ENCODE measurements at regions not wholly inside any gene's neighbourhood (a gene's known extent, or its start where the extent isn't known, plus 50 kb on each side); places are given as distances from the start of the nearest gene placed in this dataset.
"Not testable (repeated sequence)": the region's sequence is repeated elsewhere in the genome, so short reads cannot be mapped to it uniquely, and the experiment has no call there.

DNA sequence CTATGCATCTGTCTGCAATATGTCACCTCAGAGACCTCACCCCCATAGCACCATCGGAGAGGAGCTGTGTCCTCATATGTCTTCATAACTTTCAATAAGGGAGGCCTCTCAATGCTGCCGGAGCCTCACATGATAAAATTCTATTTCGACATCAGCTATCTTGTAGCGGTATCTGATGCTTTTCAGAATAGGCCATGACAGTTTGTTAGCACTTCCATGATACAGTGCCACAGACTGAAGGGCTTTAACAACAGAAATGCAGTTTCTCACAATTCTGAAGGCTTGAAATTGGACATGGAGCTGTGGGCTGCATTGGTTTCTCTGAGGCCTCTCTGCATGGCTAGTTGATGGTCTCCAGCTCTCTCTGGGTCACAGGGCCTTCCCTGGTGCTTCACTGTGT is 125.0 kb upstream of the PZP start:
- DNase-seq: no peak
- Mint-ChIP-seq H3K27ac (no peak overlapping the region), H3K4me3 (no peak overlapping the region), H3K36me3 (ENCODE audit: low read depth) (peaks cover 10% of the 10 kb centered on the region), H3K9me3 (peaks cover 13% of the 10 kb centered on the region), H3K4me1 (peaks cover 14% of the 10 kb centered on the region), H3K27me3 (no peaks in the 10 kb centered on the region)
- CTCF ChIA-PET: interaction anchor here (2.2 kb wide), 1 partner anchor 14 kb away, joined by 13 read pairs; no protein-coding TSS in a partner anchor
- POLR2A ChIA-PET: no interaction called here

DNA sequence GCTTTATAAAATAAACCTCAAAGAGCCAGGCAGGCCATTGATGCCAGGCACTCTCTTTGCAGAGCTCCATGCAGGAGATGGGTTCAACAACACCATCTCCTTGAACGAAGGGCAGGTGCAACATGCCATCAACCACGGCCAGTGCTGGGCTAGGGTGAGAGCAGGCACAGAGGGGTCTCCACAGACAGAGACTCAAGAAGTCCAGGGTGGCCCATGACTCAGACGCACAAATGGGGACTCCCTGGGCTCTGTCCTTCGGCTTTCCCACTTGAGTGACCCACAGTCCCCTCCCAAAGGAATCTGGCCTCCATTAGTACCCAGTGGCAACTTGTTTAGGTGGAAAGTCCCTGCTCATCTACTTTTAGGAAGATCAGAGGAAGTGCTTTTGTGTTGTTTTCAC is 124.4 kb upstream of the PZP start:
- POLR2A ChIA-PET: no interaction called here
- Mint-ChIP-seq H3K36me3 (ENCODE audit: low read depth) (peaks cover 10% of the 10 kb centered on the region), H3K27ac (no peak overlapping the region)

DNA sequence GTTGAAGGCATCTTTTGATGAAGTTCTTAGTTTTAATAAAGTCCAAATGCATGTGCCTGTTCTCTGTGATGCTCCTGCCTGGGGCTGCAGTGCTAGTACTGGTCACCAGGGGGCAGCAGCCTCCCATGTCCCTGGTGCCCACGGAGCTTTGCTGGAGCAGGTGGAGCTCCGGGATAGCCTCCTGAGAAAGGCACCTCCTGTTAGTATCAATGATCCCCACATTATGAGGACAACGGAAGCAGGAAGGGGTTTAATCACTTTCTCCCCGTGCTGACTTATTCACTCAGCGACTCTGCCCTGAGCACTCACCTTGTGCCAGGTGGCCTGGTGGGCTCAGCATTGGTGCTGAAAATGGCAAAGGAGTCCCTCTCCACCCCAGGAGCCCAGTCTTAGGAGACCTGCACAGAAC is 123.0 kb upstream of the PZP start:
- DNase-seq: peak; percentile 69
- Mint-ChIP-seq H3K36me3 (ENCODE audit: low read depth) (peaks cover 3% of the 10 kb centered on the region), H3K4me3 (no peak overlapping the region), H3K27ac (no peak overlapping the region), H3K4me1 (peaks cover 29% of the 10 kb centered on the region), H3K27me3 (no peaks in the 10 kb centered on the region), H3K9me3 (peaks cover 2% of the 10 kb centered on the region)
- ChIA-PET CTCF (interaction anchor here (0.6 to 3.6 kb wide), 9 partner anchors 10 to 411 kb away, joined by 3 to 20 read pairs (median 3); partner anchors contain the start of gene CLEC2D), POLR2A (no interaction called here)

More for the DNA sequence above, 124.4 kb upstream of the PZP start:
- Mint-ChIP-seq H3K27me3 (no peaks in the 10 kb centered on the region), H3K9me3 (peaks cover 11% of the 10 kb centered on the region), H3K4me1 (peaks cover 17% of the 10 kb centered on the region), H3K4me3 (no peak overlapping the region)
- no peak for DNase-seq
- CTCF ChIA-PET: interaction anchor here (2.2 kb wide), 1 partner anchor 15 kb away, joined by 13 read pairs; no protein-coding TSS in a partner anchor

DNA sequence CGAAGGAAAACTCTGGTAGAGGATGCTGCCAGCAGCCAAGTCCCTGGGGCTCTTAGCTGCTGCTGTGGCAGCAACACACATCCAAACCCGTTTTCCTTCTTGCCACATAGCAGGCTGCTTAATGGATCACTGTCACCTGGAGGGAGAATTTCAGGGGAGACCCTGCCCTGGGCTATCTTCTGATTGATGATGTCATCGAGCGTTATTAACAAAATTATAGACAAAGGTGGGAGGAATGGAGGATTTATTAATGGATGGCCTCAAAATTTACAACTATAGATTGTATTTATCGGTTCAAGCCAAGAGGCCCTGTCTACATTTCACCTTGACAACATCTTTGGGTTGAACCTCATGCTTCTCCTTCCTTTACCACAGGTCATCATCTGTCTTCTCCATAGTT is 120.8 kb upstream of the PZP start:
- ChIA-PET POLR2A (no interaction called here), CTCF (interaction anchor here (3.6 kb wide), 1 partner anchor 12 kb away, joined by 20 read pairs; no protein-coding TSS in a partner anchor)
- Mint-ChIP-seq H3K27me3 (no peaks in the 10 kb centered on the region), H3K4me1 (peaks cover 29% of the 10 kb centered on the region), H3K9me3 (no peaks in the 10 kb centered on the region), H3K27ac (no peak overlapping the region), H3K4me3 (no peak overlapping the region), H3K36me3 (ENCODE audit: low read depth) (no peaks in the 10 kb centered on the region)
- no peak for DNase-seq

DNA sequence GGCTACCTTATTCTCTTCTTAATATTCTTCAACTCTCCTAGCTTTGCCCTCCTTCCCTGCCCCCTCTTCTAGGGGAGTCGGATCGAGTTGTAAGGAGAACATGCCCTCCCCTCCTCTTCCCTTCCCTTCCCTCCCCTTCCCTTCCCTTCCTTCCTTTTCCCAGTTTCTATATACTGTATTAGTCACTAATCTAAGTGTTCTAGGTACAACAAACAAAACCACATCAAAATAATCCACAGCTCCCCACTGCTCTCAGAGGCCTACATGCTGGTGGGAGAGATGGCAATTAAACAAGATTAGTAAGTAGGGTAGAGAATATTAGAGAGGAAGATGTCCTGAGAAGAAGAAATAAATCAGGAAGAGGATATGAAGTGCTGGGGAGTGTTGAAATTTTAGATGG is 119.9 kb upstream of the PZP start:
- H3K4me3 Mint-ChIP-seq: no peak overlapping the region

DNA sequence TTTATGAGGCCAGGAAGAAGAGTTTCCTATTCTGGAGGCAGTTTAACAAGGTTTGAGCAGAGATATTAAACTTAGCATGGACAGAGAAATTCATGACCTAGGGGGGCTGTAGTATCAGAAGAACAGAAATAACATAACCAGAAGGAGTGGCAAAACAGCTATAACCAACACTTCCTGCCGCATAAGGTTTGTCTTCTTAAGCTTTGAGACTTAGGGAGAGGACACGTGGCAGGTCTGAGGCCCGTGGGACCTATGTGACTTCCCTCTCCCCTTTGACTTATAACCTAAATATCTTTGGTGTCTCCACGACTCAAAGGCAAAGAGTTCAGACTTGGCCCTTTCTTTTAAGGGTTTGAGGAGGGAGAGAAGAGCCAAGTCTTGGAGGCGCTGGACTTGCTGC is 119.1 kb upstream of the PZP start:
- DNase-seq: no peak
- no peak overlapping the region for H3K4me3 Mint-ChIP-seq

More for the DNA sequence above, 119.9 kb upstream of the PZP start:
- ChIA-PET CTCF (no interaction called here), POLR2A (interaction anchor here (0.6 kb wide), 1 partner anchor 241 kb away, joined by 7 read pairs; no protein-coding TSS in a partner anchor)
- Mint-ChIP-seq H3K27ac (no peak overlapping the region), H3K4me1 (peaks cover 29% of the 10 kb centered on the region), H3K9me3 (no peaks in the 10 kb centered on the region), H3K36me3 (ENCODE audit: low read depth) (no peaks in the 10 kb centered on the region), H3K27me3 (no peaks in the 10 kb centered on the region)
- DNase-seq: no peak

DNA sequence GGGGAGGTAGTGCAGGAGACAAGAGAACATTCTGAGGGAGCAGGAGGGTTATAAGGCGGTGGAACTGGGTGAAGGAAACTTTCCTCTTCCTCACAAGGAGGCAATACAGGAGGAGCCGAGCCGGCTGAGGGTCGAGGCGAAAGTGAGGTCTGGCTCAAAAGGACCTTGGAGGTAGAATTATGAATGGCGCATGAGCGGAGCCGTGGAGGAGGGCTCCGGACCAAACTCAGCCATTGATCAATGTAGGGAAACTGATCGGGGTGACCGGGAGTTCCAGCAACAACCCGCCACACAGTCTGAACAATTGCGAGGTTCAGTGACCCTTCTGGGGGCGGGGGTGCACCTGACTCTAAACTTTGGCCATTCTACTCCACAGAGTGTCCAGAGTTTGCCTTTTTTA is 118.7 kb upstream of the PZP start:
- H3K27me3 Mint-ChIP-seq; H3K36me3 Mint-ChIP-seq (ENCODE audit: low read depth); H3K4me3 Mint-ChIP-seq; H3K27ac Mint-ChIP-seq; H3K9me3 Mint-ChIP-seq; CTCF ChIA-PET; POLR2A ChIA-PET; DNase-seq: not testable (repeated sequence)
- H3K4me1 Mint-ChIP-seq: peaks cover 25% of the 10 kb centered on the region

More for the DNA sequence above, 119.1 kb upstream of the PZP start:
- POLR2A ChIA-PET: no interaction called here
- no peaks in the 10 kb centered on the region for H3K9me3 Mint-ChIP-seq
- H3K4me1 Mint-ChIP-seq: peaks cover 25% of the 10 kb centered on the region
- no peaks in the 10 kb centered on the region for H3K27me3 Mint-ChIP-seq
- CTCF ChIA-PET: no interaction called here
- no peaks in the 10 kb centered on the region for H3K36me3 Mint-ChIP-seq (ENCODE audit: low read depth)
- H3K27ac Mint-ChIP-seq: no peak overlapping the region

DNA sequence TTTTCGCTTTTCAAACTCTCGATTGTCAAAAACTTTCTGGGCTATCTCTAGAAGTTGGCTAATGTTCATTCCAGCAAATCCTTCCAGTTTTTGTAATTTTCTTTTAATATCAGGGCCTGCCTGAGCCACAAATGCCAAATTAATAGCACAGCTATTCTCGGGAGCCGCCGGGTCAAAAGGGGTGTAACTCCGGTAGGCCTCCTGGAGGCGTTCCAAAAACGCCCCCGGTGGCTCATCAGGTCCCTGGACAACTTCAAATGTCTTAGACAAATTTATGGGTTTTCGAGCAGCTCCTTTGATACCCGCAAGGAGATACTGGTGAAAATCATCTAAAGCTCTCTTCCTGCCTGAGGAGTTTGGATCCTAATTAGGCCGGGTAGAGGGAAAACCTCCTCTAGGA is 117.9 kb upstream of the PZP start:
- H3K4me3 Mint-ChIP-seq: no peak overlapping the region
- no peak for DNase-seq
- no peaks in the 10 kb centered on the region for H3K9me3 Mint-ChIP-seq
- ChIA-PET POLR2A (no interaction called here), CTCF (no interaction called here)
- H3K4me1 Mint-ChIP-seq: peaks cover 21% of the 10 kb centered on the region
- no peak overlapping the region for H3K27ac Mint-ChIP-seq
- no peaks in the 10 kb centered on the region for H3K36me3 Mint-ChIP-seq (ENCODE audit: low read depth)
- H3K27me3 Mint-ChIP-seq: no peaks in the 10 kb centered on the region

DNA sequence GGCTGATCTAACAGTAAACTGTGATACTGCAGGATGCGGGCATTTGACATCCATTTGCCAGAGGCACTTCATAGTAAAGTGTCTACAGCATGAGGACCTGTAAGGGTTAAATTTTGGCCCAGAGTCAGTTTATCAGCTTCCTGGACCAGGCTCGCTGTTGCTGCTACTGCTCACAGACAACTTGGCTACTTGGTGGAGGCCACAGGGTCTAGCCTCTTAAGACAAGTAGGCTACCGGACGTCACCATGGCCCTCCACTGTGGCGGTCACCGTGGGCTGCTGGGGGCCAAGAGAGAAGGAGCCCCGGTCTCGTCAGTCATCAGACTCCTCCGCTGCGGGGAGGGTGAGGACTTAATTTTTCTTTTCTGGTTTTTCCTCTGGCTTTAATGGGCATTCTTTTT is 117.3 kb upstream of the PZP start:
- H3K9me3 Mint-ChIP-seq: no peaks in the 10 kb centered on the region
- H3K27me3 Mint-ChIP-seq: no peaks in the 10 kb centered on the region
- peaks cover 20% of the 10 kb centered on the region for H3K4me1 Mint-ChIP-seq
- no peak overlapping the region for H3K27ac Mint-ChIP-seq
- DNase-seq: no peak
- no peak overlapping the region for H3K4me3 Mint-ChIP-seq
- CTCF ChIA-PET: no interaction called here
- POLR2A ChIA-PET: no interaction called here
- no peaks in the 10 kb centered on the region for H3K36me3 Mint-ChIP-seq (ENCODE audit: low read depth)

DNA sequence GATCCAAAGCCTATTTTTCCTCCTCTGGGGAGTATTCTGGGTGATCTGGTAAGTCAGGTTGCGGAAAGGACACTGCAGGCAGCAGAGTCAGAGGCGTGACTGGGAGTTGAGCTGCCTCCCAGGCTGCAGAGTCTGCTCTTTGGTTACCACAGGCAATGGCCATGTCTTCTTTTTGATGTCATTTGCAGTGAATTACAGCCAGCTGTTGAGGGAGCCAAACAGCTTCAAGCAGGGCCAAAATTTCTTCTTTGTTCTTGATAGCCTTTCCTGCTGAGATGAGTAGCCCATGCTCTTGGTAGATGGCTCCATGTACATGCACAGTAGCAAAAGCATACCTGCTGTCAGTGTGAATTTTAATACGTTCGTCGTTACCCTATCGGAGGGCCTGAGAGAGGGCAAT is 116.6 kb upstream of the PZP start:
- ChIA-PET POLR2A (interaction anchor here (0.6 kb wide), 1 partner anchor 304 kb away, joined by 4 read pairs; no protein-coding TSS in a partner anchor), CTCF (no interaction called here)
- no peak overlapping the region for H3K27ac Mint-ChIP-seq
- H3K27me3 Mint-ChIP-seq: no peaks in the 10 kb centered on the region
- H3K4me1 Mint-ChIP-seq: peaks cover 22% of the 10 kb centered on the region
- H3K36me3 Mint-ChIP-seq (ENCODE audit: low read depth): no peaks in the 10 kb centered on the region
- H3K4me3 Mint-ChIP-seq: no peak overlapping the region
- no peaks in the 10 kb centered on the region for H3K9me3 Mint-ChIP-seq
- no peak for DNase-seq

DNA sequence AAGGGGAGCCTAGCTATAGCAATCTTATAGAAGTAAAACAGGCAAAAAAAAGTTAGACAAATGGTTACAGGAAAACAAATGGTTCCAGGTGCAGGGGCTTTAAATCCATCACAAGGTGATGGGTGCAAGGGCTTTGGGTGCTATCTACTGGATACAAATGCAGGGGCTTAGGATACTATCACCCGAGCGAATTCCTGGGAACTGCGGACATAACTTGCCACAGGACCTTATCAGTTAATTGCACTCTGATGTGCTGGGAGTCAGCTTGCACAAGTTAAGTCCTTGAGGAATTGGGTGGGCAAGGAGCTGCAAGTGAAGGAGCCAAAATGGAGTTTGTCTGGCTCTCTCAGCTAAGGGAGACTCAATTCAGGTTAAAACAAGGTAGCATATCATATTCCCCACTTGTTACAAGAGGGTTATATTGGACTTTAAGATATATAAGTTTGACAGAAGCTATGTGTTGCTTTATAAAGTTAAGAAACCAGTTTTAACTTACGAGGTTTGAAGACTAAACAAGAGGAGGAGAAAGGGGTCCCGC is 115.0 kb upstream of the PZP start:
- H3K27me3 Mint-ChIP-seq: no peaks in the 10 kb centered on the region
- no peak overlapping the region for H3K4me3 Mint-ChIP-seq
- DNase-seq: no peak
- no peaks in the 10 kb centered on the region for H3K9me3 Mint-ChIP-seq
- no peaks in the 10 kb centered on the region for H3K36me3 Mint-ChIP-seq (ENCODE audit: low read depth)
- POLR2A ChIA-PET: no interaction called here
- CTCF ChIA-PET: no interaction called here
- no peak overlapping the region for H3K27ac Mint-ChIP-seq
- H3K4me1 Mint-ChIP-seq: peaks cover 22% of the 10 kb centered on the region

DNA sequence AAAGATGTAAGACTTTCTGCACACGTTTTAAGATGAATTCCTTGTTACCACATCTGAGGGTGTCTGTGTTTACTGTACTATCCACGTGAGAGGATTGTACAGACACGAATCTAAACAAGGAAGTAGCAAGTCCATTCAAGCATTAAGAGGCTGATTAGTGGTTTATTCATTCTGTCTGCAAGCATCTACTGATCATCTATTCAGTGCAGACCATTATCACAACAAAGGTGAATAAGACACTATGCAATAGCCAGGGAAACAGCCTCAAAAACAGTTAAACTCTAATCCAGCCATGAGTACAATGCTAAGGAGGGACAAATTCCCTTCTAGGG is 111.6 kb upstream of the PZP start:
- H3K36me3 Mint-ChIP-seq (ENCODE audit: low read depth): no peaks in the 10 kb centered on the region
- ChIA-PET CTCF (no interaction called here), POLR2A (no interaction called here)
- no peak overlapping the region for H3K4me3 Mint-ChIP-seq
- no peak overlapping the region for H3K27ac Mint-ChIP-seq
- no peaks in the 10 kb centered on the region for H3K27me3 Mint-ChIP-seq
- no peaks in the 10 kb centered on the region for H3K9me3 Mint-ChIP-seq
- peaks cover 6% of the 10 kb centered on the region for H3K4me1 Mint-ChIP-seq
- DNase-seq: no peak

DNA sequence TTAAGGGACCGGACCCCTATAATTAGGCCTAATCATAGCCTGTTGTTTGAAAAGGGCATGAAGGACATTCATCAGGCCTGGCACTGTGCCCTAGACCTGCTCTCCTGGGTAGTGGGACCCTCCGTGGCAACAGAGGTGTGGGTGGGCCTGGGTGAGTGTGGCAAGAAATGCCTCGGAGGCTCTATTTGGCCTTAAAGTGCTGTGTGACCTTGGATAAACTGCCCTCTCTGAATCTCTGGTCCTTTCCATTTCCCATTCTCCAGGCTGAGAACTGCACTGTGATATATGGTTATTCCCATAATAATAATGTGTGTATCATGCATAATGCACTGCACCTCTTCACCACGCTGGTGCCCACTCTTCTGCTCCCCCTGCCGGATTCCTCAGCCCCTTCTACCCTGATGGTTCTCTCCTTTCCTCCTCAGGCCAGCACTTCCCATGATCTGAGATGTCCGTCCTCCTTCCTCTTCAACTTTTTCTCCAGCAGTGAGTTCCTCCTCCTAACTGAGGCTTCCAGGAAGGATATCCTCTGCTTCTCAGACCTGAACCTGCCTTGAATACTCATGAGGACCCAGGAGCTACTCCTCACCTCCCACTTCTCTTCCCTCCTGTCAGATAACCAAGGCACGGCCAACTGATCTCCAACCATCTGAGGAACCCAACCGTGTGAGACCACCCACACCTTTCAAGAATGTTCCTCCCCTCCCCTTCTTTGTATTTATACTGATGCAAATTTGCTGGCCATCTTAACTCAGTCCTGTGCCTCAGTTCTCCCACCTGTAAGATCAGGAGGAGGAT is 111.0 kb upstream of the PZP start:
- Mint-ChIP-seq H3K27me3 (no peaks in the 10 kb centered on the region), H3K4me3 (no peak overlapping the region), H3K4me1 (peaks cover 6% of the 10 kb centered on the region), H3K36me3 (ENCODE audit: low read depth) (no peaks in the 10 kb centered on the region), H3K9me3 (no peaks in the 10 kb centered on the region), H3K27ac (no peak overlapping the region)
- no peak for DNase-seq
- CTCF ChIA-PET: no interaction called here
- POLR2A ChIA-PET: no interaction called here

DNA sequence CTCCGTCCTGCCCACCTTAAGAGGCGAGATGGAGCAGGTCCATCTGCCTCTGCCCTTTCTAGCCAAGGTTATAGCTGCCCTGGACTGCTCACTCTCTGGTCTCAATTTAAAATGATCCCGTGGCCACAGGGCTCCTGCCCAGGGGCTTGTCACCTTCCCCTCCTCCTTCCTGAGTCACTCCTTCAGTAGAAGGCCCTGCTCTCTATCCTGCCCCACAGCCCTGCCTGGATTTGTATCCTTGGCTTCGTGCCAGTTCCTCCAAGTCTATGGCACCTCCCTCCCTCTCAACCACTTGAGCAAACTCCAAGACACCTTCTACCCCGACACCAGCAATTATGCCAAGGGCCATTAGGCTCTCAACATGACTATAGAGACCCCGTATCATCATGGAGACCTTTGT is 105.3 kb upstream of the PZP start:
- H3K4me3 Mint-ChIP-seq; H3K9me3 Mint-ChIP-seq; CTCF ChIA-PET; DNase-seq; H3K27ac Mint-ChIP-seq; H3K4me1 Mint-ChIP-seq; H3K36me3 Mint-ChIP-seq (ENCODE audit: low read depth); H3K27me3 Mint-ChIP-seq; POLR2A ChIA-PET: not testable (repeated sequence)

Data from activated CD4-positive, alpha-beta T cell treated with anti-CD3 and anti-CD28 coated beads, Interleukin-2, amount 10 ng/mL, durations not matched to agents 7 days and 5 days (primary cell).